ENCODE measurements at regions not wholly inside any gene's neighbourhood (a gene's known extent, or its start where the extent isn't known, plus 50 kb on each side); places are given as distances from the start of the nearest gene placed in this dataset.

DNA sequence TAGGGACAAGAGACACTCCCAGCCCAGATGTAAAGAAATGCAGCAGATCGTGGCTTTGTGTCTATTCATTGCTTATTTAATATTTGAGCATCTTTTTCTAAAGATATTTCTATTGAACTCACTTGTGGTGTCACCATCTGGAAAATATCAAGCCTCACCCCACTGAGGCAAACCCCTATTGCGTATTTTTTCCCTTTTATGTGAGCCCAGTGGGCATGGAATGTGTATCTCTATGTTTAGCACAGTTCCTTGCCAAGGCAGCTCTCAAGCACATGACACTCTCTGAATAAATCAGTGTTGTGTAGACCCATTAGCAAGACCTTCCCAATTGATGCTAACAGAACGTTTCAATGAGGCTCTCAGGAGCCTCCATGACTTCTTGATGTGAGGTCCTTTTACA is 81.6 kb downstream of the TMEM174 start:
- Histone ChIP-seq H3K36me3 (ENCODE audit: insufficient read depth, low read length, poor library complexity, severe bottlenecking) (no peaks in the 10 kb centered on the region), H3K4me1 (ENCODE audit: insufficient read depth, low read length, poor library complexity, severe bottlenecking) (no peaks in the 10 kb centered on the region), H3K4me3 (ENCODE audit: low read depth, low read length, poor library complexity, severe bottlenecking) (no peak overlapping the region), H3K27ac (ENCODE audit: low read depth, low read length, poor library complexity, severe bottlenecking) (no peak overlapping the region), H3K27me3 (replicated peaks; ENCODE audit: insufficient read depth, low read depth, low read length, poor library complexity) (no peaks in the 10 kb centered on the region), H3K9me3 (ENCODE audit: low read depth, low read length, poor library complexity, severe bottlenecking) (no peaks in the 10 kb centered on the region)
- ChIA-PET POLR2A (ENCODE audit: low non-redundant PET) (no interaction called here), CTCF (no interaction called here)
- TF ChIP-seq EZH2 (IDR thresholded peaks at IDR 0.05; ENCODE audit: borderline replicate concordance, low read depth, low read length, poor library complexity, severe bottlenecking): no peak
- TF ChIP-seq, protein P1, sequence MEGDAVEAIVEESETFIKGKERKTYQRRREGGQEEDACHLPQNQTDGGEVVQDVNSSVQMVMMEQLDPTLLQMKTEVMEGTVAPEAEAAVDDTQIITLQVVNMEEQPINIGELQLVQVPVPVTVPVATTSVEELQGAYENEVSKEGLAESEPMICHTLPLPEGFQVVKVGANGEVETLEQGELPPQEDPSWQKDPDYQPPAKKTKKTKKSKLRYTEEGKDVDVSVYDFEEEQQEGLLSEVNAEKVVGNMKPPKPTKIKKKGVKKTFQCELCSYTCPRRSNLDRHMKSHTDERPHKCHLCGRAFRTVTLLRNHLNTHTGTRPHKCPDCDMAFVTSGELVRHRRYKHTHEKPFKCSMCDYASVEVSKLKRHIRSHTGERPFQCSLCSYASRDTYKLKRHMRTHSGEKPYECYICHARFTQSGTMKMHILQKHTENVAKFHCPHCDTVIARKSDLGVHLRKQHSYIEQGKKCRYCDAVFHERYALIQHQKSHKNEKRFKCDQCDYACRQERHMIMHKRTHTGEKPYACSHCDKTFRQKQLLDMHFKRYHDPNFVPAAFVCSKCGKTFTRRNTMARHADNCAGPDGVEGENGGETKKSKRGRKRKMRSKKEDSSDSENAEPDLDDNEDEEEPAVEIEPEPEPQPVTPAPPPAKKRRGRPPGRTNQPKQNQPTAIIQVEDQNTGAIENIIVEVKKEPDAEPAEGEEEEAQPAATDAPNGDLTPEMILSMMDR (conservative IDR thresholded peaks at IDR 0.05; ENCODE audit: low read depth, low read length): no peak
- intact Hi-C loops (cut with micrococcal nuclease; ENCODE audit: unreplicated experiment): no loop called here
- no TSS peak for BruUV-seq (replicated peaks)
- no peak for DNase-seq (ENCODE audit: low spot score)

DNA sequence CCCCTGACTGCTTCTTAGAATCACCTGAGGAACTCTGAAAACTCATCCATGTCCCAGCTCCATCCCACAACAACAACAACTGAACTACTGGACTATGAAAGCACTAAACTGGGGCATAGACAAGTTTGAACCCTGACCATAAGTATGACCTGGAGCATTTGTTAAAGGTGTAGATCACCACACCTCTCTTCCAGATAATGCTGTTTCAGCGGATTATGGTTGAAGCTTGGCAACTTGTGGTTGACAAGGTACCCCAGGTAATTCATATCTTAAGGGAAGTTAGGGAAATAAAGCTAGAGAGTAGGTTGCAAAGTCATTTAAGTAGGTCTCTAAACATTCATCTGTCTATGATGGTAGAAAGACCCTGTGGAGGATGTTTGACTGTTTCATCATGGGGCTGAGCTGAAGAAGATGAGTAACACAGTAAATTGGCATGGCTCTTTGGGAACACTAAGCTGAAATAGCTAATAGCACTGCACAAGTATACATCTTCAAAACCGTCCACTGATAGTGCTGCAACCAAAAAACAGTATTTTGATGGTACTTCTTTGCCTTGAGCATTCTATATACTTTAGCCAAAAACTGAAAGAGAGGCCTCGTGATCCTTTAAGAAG is 80.2 kb downstream of the TMEM174 start:
- ChIA-PET CTCF (no interaction called here), POLR2A (ENCODE audit: low non-redundant PET) (interaction anchor here (0.6 kb wide), 1 partner anchor 52 kb away, joined by 4 read pairs; no protein-coding TSS in a partner anchor)
- TF ChIP-seq, protein P1 (conservative IDR thresholded peaks at IDR 0.05; ENCODE audit: low read depth, low read length): no peak
- no peak for TF ChIP-seq EZH2 (IDR thresholded peaks at IDR 0.05; ENCODE audit: borderline replicate concordance, low read depth, low read length, poor library complexity, severe bottlenecking)
- H3K4me1 ChIP-seq (ENCODE audit: insufficient read depth, low read length, poor library complexity, severe bottlenecking): no peaks in the 10 kb centered on the region
- H3K36me3 ChIP-seq (ENCODE audit: insufficient read depth, low read length, poor library complexity, severe bottlenecking): no peaks in the 10 kb centered on the region
- intact Hi-C loops (cut with micrococcal nuclease; ENCODE audit: unreplicated experiment): no loop called here
- no peaks in the 10 kb centered on the region for H3K9me3 ChIP-seq (ENCODE audit: low read depth, low read length, poor library complexity, severe bottlenecking)
- H3K27ac ChIP-seq (ENCODE audit: low read depth, low read length, poor library complexity, severe bottlenecking): no peak overlapping the region
- H3K27me3 ChIP-seq (replicated peaks; ENCODE audit: insufficient read depth, low read depth, low read length, poor library complexity): no peaks in the 10 kb centered on the region
- DNase-seq (ENCODE audit: low spot score): no peak
- no TSS peak for BruUV-seq (replicated peaks)
- no peak overlapping the region for H3K4me3 ChIP-seq (ENCODE audit: low read depth, low read length, poor library complexity, severe bottlenecking)

- DNase-seq (ENCODE audit: low spot score): no peak
- TF ChIP-seq, protein P1 (conservative IDR thresholded peaks at IDR 0.05; ENCODE audit: low read depth, low read length): no peak
- TF ChIP-seq EZH2 (IDR thresholded peaks at IDR 0.05; ENCODE audit: borderline replicate concordance, low read depth, low read length, poor library complexity, severe bottlenecking): no peak
- Histone ChIP-seq H3K9me3 (ENCODE audit: low read depth, low read length, poor library complexity, severe bottlenecking) (no peaks in the 10 kb centered on the region), H3K4me3 (ENCODE audit: low read depth, low read length, poor library complexity, severe bottlenecking) (no peak overlapping the region), H3K36me3 (ENCODE audit: insufficient read depth, low read length, poor library complexity, severe bottlenecking) (no peaks in the 10 kb centered on the region), H3K4me1 (ENCODE audit: insufficient read depth, low read length, poor library complexity, severe bottlenecking) (no peaks in the 10 kb centered on the region), H3K27ac (ENCODE audit: low read depth, low read length, poor library complexity, severe bottlenecking) (no peak overlapping the region), H3K27me3 (replicated peaks; ENCODE audit: insufficient read depth, low read depth, low read length, poor library complexity) (no peaks in the 10 kb centered on the region)
- no TSS peak for BruUV-seq (replicated peaks)
- intact Hi-C loops (cut with micrococcal nuclease; ENCODE audit: unreplicated experiment): no loop called here
- CTCF ChIA-PET: no interaction called here
- POLR2A ChIA-PET (ENCODE audit: low non-redundant PET): no interaction called here
Measured at GRCh38 chr5:73250645-73251044, 77.7 kb downstream of the TMEM174 start.

All from A673 (cell line).